Activated CD4-positive, alpha-beta memory T cell treated with anti-CD3 and anti-CD28 coated beads, Interleukin-2, amount 10 ng/mL, durations not matched to agents 7 days and 5 days (primary cell): ENCODE measurements at regions not wholly inside any gene's neighbourhood (a gene's known extent, or its start where the extent isn't known, plus 50 kb on each side); places are given as distances from the start of the nearest gene placed in this dataset.

Source experiments
- CTCF ChIA-PET: fragments of 350-600 bp; sonication (Branson Sonifier 250); formaldehyde crosslinking; loops from one replicate; lab custom pipeline; 2021; ENCODE audit warnings: antibody characterized with exemption, inconsistent platforms; lab: Charles Lee
- POLR2A ChIA-PET: fragments of 350-600 bp; sonication (Branson Sonifier 250); formaldehyde crosslinking; loops from one replicate; lab custom pipeline; 2021; ENCODE audit warnings: antibody characterized with exemption; lab: Charles Lee
- DNase-seq: peaks from one replicate; pipeline ENCODE4 v3.0.0-alpha.2; 2020
- H3K27ac Mint-ChIP-seq: one replicate; pipeline ENCODE4 v1.8.0; 2021; ENCODE audit warnings: mild to moderate bottlenecking, mixed read lengths
- H3K27me3 Mint-ChIP-seq: one replicate; pipeline ENCODE4 v1.8.0; 2021; ENCODE audit warnings: mixed read lengths
- H3K36me3 Mint-ChIP-seq: one replicate; pipeline ENCODE4 v1.8.0; 2021; ENCODE audit warnings: low read depth, mixed read lengths
- H3K4me1 Mint-ChIP-seq: one replicate; pipeline ENCODE4 v1.8.0; 2021; ENCODE audit warnings: mixed read lengths
- H3K4me3 Mint-ChIP-seq: one replicate; pipeline ENCODE4 v1.8.0; 2021; ENCODE audit warnings: mild to moderate bottlenecking, mixed read lengths
- H3K9me3 Mint-ChIP-seq: one replicate; pipeline ENCODE4 v1.8.0; 2021; ENCODE audit warnings: mixed read lengths

GRCh38 chr5:29276371-29276770 is 1917.1 kb upstream of the CDH6 start:
- DNase-seq = no peak
- Mint-ChIP-seq H3K27ac (no peak overlapping the region), H3K36me3 (no peaks in the 10 kb centered on the region), H3K4me3 (no peak overlapping the region), H3K4me1 (no peaks in the 10 kb centered on the region), H3K9me3 (peaks cover 10% of the 10 kb centered on the region), H3K27me3 (no peaks in the 10 kb centered on the region)
- POLR2A ChIA-PET = no interaction called here
- CTCF ChIA-PET = no interaction called here

- ChIA-PET POLR2A (no interaction called here), CTCF (no interaction called here)
- H3K4me1 Mint-ChIP-seq = no peaks in the 10 kb centered on the region
- H3K36me3 Mint-ChIP-seq = no peaks in the 10 kb centered on the region
- no peaks in the 10 kb centered on the region for H3K27me3 Mint-ChIP-seq
- H3K4me3 Mint-ChIP-seq = no peak overlapping the region
- no peak overlapping the region for H3K27ac Mint-ChIP-seq
- H3K9me3 Mint-ChIP-seq = peaks cover 3% of the 10 kb centered on the region
- no peak for DNase-seq
Measured at GRCh38 chr5:29263915-29264351, 1929.6 kb upstream of the CDH6 start.

GRCh38 chr5:29262339-29263123 is 1931.0 kb upstream of the CDH6 start:
- H3K9me3 Mint-ChIP-seq = peaks cover 3% of the 10 kb centered on the region
- H3K27ac Mint-ChIP-seq = no peak overlapping the region
- ChIA-PET CTCF (no interaction called here), POLR2A (no interaction called here)
- H3K36me3 Mint-ChIP-seq = no peaks in the 10 kb centered on the region
- no peak for DNase-seq
- no peaks in the 10 kb centered on the region for H3K27me3 Mint-ChIP-seq
- no peaks in the 10 kb centered on the region for H3K4me1 Mint-ChIP-seq
- no peak overlapping the region for H3K4me3 Mint-ChIP-seq

- ChIA-PET POLR2A (no interaction called here), CTCF (no interaction called here)
- no peak overlapping the region for H3K27ac Mint-ChIP-seq
- H3K9me3 Mint-ChIP-seq = peaks cover 2% of the 10 kb centered on the region
- no peaks in the 10 kb centered on the region for H3K36me3 Mint-ChIP-seq
- no peaks in the 10 kb centered on the region for H3K27me3 Mint-ChIP-seq
- DNase-seq = no peak
- no peaks in the 10 kb centered on the region for H3K4me1 Mint-ChIP-seq
- no peak overlapping the region for H3K4me3 Mint-ChIP-seq
Measured at GRCh38 chr5:29261213-29261612, 1932.3 kb upstream of the CDH6 start.

DNA sequence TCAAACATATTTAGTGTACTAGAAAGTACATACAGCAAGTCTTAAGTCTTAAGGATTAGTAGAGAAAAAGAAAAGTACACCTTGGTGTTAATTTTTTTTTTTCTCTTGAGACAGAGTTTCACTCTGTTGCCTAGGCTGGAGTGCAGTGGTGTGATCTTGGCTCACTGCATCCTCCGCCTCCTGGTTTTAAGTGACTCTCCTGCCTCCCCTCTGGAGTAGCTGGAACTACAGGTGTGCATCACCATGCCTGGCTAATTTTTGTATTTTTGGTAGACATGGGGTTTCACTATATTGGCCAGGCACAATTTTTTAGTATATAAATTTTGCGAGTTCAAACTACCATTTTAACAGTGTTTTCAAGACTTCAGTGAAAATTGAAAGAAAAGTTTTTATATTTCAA is 1941.1 kb upstream of the CDH6 start:
- ChIA-PET CTCF (no interaction called here), POLR2A (no interaction called here)
- no peaks in the 10 kb centered on the region for H3K4me1 Mint-ChIP-seq
- H3K27me3 Mint-ChIP-seq = no peaks in the 10 kb centered on the region
- peaks cover 2% of the 10 kb centered on the region for H3K9me3 Mint-ChIP-seq
- H3K27ac Mint-ChIP-seq = no peak overlapping the region
- H3K36me3 Mint-ChIP-seq = no peaks in the 10 kb centered on the region
- H3K4me3 Mint-ChIP-seq = no peak overlapping the region
- DNase-seq = no peak

- no peak overlapping the region for H3K4me3 Mint-ChIP-seq
- no peaks in the 10 kb centered on the region for H3K27me3 Mint-ChIP-seq
- POLR2A ChIA-PET = no interaction called here
- H3K27ac Mint-ChIP-seq = no peak overlapping the region
- H3K36me3 Mint-ChIP-seq = no peaks in the 10 kb centered on the region
- CTCF ChIA-PET = no interaction called here
- DNase-seq = no peak
- no peaks in the 10 kb centered on the region for H3K9me3 Mint-ChIP-seq
- no peaks in the 10 kb centered on the region for H3K4me1 Mint-ChIP-seq
Measured at GRCh38 chr5:29247346-29248028, 1946.0 kb upstream of the CDH6 start.

DNA sequence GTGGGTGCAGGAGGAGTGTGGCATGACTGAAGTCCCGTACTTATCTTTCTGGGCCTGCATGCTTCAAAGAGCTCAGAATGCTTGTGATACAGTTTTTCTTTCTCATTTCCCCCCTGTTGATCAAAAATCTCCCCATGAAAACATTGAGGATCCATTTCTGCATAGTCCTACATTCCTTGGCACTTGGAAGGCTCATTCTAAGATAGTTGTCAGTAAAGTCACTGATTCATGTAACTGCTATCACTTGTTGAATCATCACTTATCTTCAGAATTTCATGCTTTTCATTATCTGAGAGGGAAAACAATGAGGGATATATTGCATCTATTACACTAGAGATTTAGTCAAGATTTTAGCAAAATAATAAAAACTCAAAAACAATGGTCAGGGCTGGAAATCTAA is 1953.1 kb upstream of the CDH6 start:
- no peak for DNase-seq
- no peaks in the 10 kb centered on the region for H3K36me3 Mint-ChIP-seq
- no peaks in the 10 kb centered on the region for H3K27me3 Mint-ChIP-seq

GRCh38 chr5:29239606-29240005 is 1953.9 kb upstream of the CDH6 start:
- CTCF ChIA-PET = no interaction called here
- H3K9me3 Mint-ChIP-seq = peaks cover 12% of the 10 kb centered on the region
- no peaks in the 10 kb centered on the region for H3K4me1 Mint-ChIP-seq
- POLR2A ChIA-PET = no interaction called here
- H3K27me3 Mint-ChIP-seq = no peaks in the 10 kb centered on the region
- H3K27ac Mint-ChIP-seq = no peak overlapping the region
- H3K4me3 Mint-ChIP-seq = no peak overlapping the region
- DNase-seq = no peak
- H3K36me3 Mint-ChIP-seq = no peaks in the 10 kb centered on the region

More for the DNA sequence above, 1953.1 kb upstream of the CDH6 start:
- ChIA-PET CTCF (no interaction called here), POLR2A (no interaction called here)
- H3K4me3 Mint-ChIP-seq = no peak overlapping the region
- H3K4me1 Mint-ChIP-seq = no peaks in the 10 kb centered on the region
- H3K27ac Mint-ChIP-seq = no peak overlapping the region
- H3K9me3 Mint-ChIP-seq = peaks cover 12% of the 10 kb centered on the region

DNA sequence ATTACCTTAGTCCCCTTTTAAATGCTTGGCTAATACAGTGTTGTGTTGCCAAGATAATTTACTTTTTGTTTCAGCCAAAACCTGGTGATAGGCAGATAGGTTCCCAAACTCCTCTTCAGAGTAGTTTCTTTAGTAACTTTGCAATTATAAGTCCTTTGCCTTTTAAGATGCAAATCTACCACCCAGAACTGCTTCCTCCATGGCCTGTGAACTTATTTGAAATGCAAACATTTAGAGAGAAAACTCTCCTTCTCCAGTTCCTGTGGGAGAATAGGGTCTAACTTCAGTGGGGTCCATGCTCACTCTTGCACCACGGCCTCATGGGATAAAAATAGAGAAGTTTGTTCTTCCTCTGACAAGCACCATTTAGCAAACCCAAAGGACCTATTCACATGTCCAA is 1955.4 kb upstream of the CDH6 start:
- DNase-seq = no peak
- no peak overlapping the region for H3K4me3 Mint-ChIP-seq
- ChIA-PET POLR2A (no interaction called here), CTCF (no interaction called here)
- H3K9me3 Mint-ChIP-seq = peaks cover 12% of the 10 kb centered on the region
- no peaks in the 10 kb centered on the region for H3K36me3 Mint-ChIP-seq
- no peaks in the 10 kb centered on the region for H3K27me3 Mint-ChIP-seq
- no peak overlapping the region for H3K27ac Mint-ChIP-seq
- no peaks in the 10 kb centered on the region for H3K4me1 Mint-ChIP-seq

GRCh38 chr5:29231154-29231553 is 1962.3 kb upstream of the CDH6 start:
- no peak for DNase-seq
- H3K4me3 Mint-ChIP-seq = no peak overlapping the region
- H3K27me3 Mint-ChIP-seq = no peaks in the 10 kb centered on the region
- ChIA-PET CTCF (no interaction called here), POLR2A (no interaction called here)
- H3K36me3 Mint-ChIP-seq = no peaks in the 10 kb centered on the region
- H3K9me3 Mint-ChIP-seq = peaks cover 12% of the 10 kb centered on the region
- H3K4me1 Mint-ChIP-seq = no peaks in the 10 kb centered on the region
- no peak overlapping the region for H3K27ac Mint-ChIP-seq

GRCh38 chr5:29230591-29230990 is 1962.9 kb upstream of the CDH6 start:
- Mint-ChIP-seq H3K9me3 (peaks cover 9% of the 10 kb centered on the region), H3K4me3 (no peak overlapping the region), H3K36me3 (no peaks in the 10 kb centered on the region), H3K4me1 (no peaks in the 10 kb centered on the region), H3K27me3 (no peaks in the 10 kb centered on the region), H3K27ac (no peak overlapping the region)
- POLR2A ChIA-PET = no interaction called here
- no peak for DNase-seq
- CTCF ChIA-PET = no interaction called here

DNA sequence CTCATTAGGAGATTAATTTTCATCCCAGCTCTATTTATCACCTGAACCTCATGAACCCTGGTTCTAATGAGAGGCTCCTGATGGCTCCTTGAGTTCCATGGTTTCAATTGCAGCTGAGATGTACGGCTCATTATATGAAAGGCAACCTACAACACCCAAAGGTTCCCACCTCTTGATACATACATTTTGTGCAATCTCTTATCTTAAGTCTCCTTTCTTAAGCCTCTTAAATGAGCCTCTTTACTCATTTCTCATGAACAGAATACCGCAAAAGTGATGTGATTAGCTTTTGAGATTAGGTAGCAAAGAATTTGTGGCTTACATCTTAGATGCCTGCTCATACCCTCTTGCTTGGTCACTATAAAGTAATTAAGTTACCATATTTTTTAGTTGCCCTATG is 1964.0 kb upstream of the CDH6 start:
- CTCF ChIA-PET = no interaction called here
- no peaks in the 10 kb centered on the region for H3K36me3 Mint-ChIP-seq
- H3K27ac Mint-ChIP-seq = no peak overlapping the region
- POLR2A ChIA-PET = no interaction called here
- H3K4me3 Mint-ChIP-seq = no peak overlapping the region
- H3K9me3 Mint-ChIP-seq = peaks cover 9% of the 10 kb centered on the region
- DNase-seq = no peak
- H3K4me1 Mint-ChIP-seq = no peaks in the 10 kb centered on the region
- H3K27me3 Mint-ChIP-seq = no peaks in the 10 kb centered on the region

- Mint-ChIP-seq H3K4me1 (no peaks in the 10 kb centered on the region), H3K36me3 (no peaks in the 10 kb centered on the region), H3K9me3 (no peaks in the 10 kb centered on the region), H3K27me3 (no peaks in the 10 kb centered on the region), H3K27ac (no peak overlapping the region), H3K4me3 (no peak overlapping the region)
- POLR2A ChIA-PET = no interaction called here
- CTCF ChIA-PET = no interaction called here
- DNase-seq = no peak
Measured at GRCh38 chr5:29218138-29218537, 1975.3 kb upstream of the CDH6 start.

GRCh38 chr5:29214839-29215238 is 1978.6 kb upstream of the CDH6 start:
- POLR2A ChIA-PET = no interaction called here
- Mint-ChIP-seq H3K4me3 (no peak overlapping the region), H3K4me1 (no peaks in the 10 kb centered on the region), H3K27me3 (no peaks in the 10 kb centered on the region), H3K9me3 (peaks cover under 1% of the 10 kb centered on the region), H3K36me3 (no peaks in the 10 kb centered on the region), H3K27ac (no peak overlapping the region)
- no peak for DNase-seq
- CTCF ChIA-PET = no interaction called here
